GM12878 (cell line): ENCODE measurements at regions not wholly inside any gene's neighbourhood (a gene's known extent, or its start where the extent isn't known, plus 50 kb on each side); places are given as distances from the start of the nearest gene placed in this dataset.

ENCODE experiments used
- ATAC-seq: fragments of 200-7000 bp; cut with Tn5 transposase; 3 replicates; pipeline ENCODE4 v1.9.1; 2020; ENCODE audit warnings: mild to moderate bottlenecking, moderate library complexity
- BruUV-seq: library from RNA; stranded (reverse); fragments of 400-500 nt; replicated peaks from 2 replicates; lab custom pipeline; 2021; lab: Mats Ljungman, UMichigan
- CTCF ChIA-PET: fragments of 300-600 bp; sonication (Branson Sonifier 250); formaldehyde crosslinking; extraction: SDS; loops from one replicate; lab custom pipeline; 2021; ENCODE audit warnings: inconsistent platforms; lab: Yijun Ruan, JAX
- POLR2A ChIA-PET: fragments of 350-600 bp; formaldehyde crosslinking; extraction: SDS; loops from one replicate; lab custom pipeline; 2021; ENCODE audit warnings: inconsistent platforms; lab: Charles Lee
- RAD21 ChIA-PET: fragments of 300-600 bp; sonication (Branson Sonifier 250); formaldehyde crosslinking; loops from one replicate; lab custom pipeline; 2023; ENCODE audit warnings: antibody characterized with exemption; ENCODE audit not compliant: unreplicated experiment; lab: Charles Lee
- SMC1A ChIA-PET: fragments of 300-600 bp; sonication (Branson Sonifier 250); formaldehyde crosslinking; loops from one replicate; lab custom pipeline; 2023; ENCODE audit not compliant: unreplicated experiment, uncharacterized antibody; lab: Charles Lee
- DNase-seq: peaks from one replicate; pipeline ENCODE4 v3.0.0-alpha.2; 2011; ENCODE audit warnings: low read depth, low spot score
- FAIRE-seq: peaks from 3 replicates; lab custom pipeline; 2011; peaks lifted over from hg19 to GRCh38; lab: Jason Lieb, UNC
- H2AFZ ChIP-seq: 2 replicates; pipeline ENCODE4 v1.6.0; 2011; ENCODE audit warnings: low read depth, low read length, control low read depth; ENCODE audit not compliant: control insufficient read depth
- H3K27ac ChIP-seq: 2 replicates; pipeline ENCODE4 v1.5.1; 2011; ENCODE audit warnings: control low read depth; ENCODE audit not compliant: control insufficient read depth, insufficient read depth
- H3K27me3 ChIP-seq, 2 experiments: replicated peaks in 1 of 2; 2 replicates each; pipeline versions ENCODE4 v1.6.0 to v1.6.1; 2011; ENCODE audit warnings: low read length in 1 of 2; ENCODE audit not compliant: control insufficient read depth in 2 of 2, insufficient read depth in 2 of 2
- H3K36me3 ChIP-seq, 2 experiments: 2 replicates each; pipeline ENCODE4 v1.5.1; 2011; ENCODE audit warnings: low read length in 1 of 2; ENCODE audit not compliant: control insufficient read depth in 2 of 2, insufficient read depth in 2 of 2
- H3K4me1 ChIP-seq: 2 replicates; pipeline ENCODE4 v1.6.1; 2011; ENCODE audit warnings: mild to moderate bottlenecking, low read length, moderate library complexity, mixed read lengths; ENCODE audit not compliant: control insufficient read depth, insufficient read depth
- H3K4me2 ChIP-seq: 2 replicates; pipeline ENCODE4 v1.6.0; 2011; ENCODE audit warnings: control low read depth; ENCODE audit not compliant: control insufficient read depth, insufficient read depth
- H3K4me3 ChIP-seq: fragments of 200-600 bp; sonication (generic); 2 replicates; pipeline ENCODE4 v1.5.1; 2016
- H3K79me2 ChIP-seq: 2 replicates; pipeline ENCODE4 v1.6.0; 2011; ENCODE audit warnings: low read length; ENCODE audit not compliant: control insufficient read depth, insufficient read depth
- H3K9ac ChIP-seq: 2 replicates; pipeline ENCODE4 v1.8.0; 2011; ENCODE audit warnings: low read length, control low read depth, mixed read lengths; ENCODE audit not compliant: control insufficient read depth, insufficient read depth
- H3K9me3 ChIP-seq: replicated peaks from 3 replicates; pipeline ENCODE4 v1.5.1; 2011; ENCODE audit warnings: mild to moderate bottlenecking, low read length; ENCODE audit not compliant: control insufficient read depth, insufficient read depth
- H4K20me1 ChIP-seq: 2 replicates; pipeline ENCODE4 v1.6.0; 2011; ENCODE audit not compliant: control insufficient read depth, insufficient read depth
- CBX5 ChIP-seq: sonication (generic); IDR thresholded peaks from 2 replicates; pipeline ENCODE4 v1.6.1; 2016; ENCODE audit warnings: low read depth, moderate library complexity, mild to moderate bottlenecking, inconsistent platforms
- CHD4 ChIP-seq: fragments of 200-600 bp; sonication (generic); IDR thresholded peaks from 2 replicates; pipeline ENCODE4 v1.6.1; 2016; ENCODE audit warnings: mild to moderate bottlenecking
- KAT2A ChIP-seq: conservative IDR thresholded peaks from 2 replicates; pipeline ENCODE4 v1.6.1; 2011; ENCODE audit warnings: low read depth, low read length; ENCODE audit not compliant: control insufficient read depth
- MEF2A ChIP-seq: IDR thresholded peaks from 2 replicates; pipeline ENCODE4 v1.6.1; 2011; ENCODE audit warnings: low read depth, mild to moderate bottlenecking, low read length, moderate library complexity; ENCODE audit not compliant: insufficient read depth
- NR2C2 ChIP-seq: IDR thresholded peaks from 2 replicates; pipeline ENCODE4 v1.6.1; 2011; ENCODE audit warnings: borderline replicate concordance, low read depth; ENCODE audit not compliant: control insufficient read depth, insufficient read length
- PML ChIP-seq: IDR thresholded peaks from 2 replicates; pipeline ENCODE4 v1.6.1; 2012; ENCODE audit warnings: low read length, inconsistent platforms
- SIN3A ChIP-seq: IDR thresholded peaks from 2 replicates; pipeline ENCODE4 v1.6.1; 2012; ENCODE audit warnings: low read depth, low read length, improper control_type of control experiment
- SREBF2 ChIP-seq: IDR thresholded peaks from 2 replicates; pipeline ENCODE4 v1.6.1; 2012; ENCODE audit warnings: mild to moderate bottlenecking, low read length
- ZNF622 ChIP-seq: fragments of 450-650 bp; IDR thresholded peaks from 2 replicates; pipeline ENCODE4 v1.6.1; 2017; ENCODE audit warnings: mild to moderate bottlenecking, inconsistent platforms
- WGBS: methylation state at CpG from one replicate; pipeline ENCODE4 v1.1.6; 2016; ENCODE audit warnings: low lambda C conversion rate; ENCODE audit not compliant: insufficient replicate concordance, insufficient coverage; ENCODE audit errors: missing lambda C conversion rate; 5-methylcytosine and 5-hydroxymethylcytosine counted together
- in situ Hi-C: fragments of 300-500 bp; cut with MboI; formaldehyde crosslinking; loops from 9 replicates; pipeline ENCODE4 v1.14.3; 2018; ENCODE audit warnings: mixed read lengths
- intact Hi-C: fragments of 100-400 bp; cut with micrococcal nuclease; formaldehyde crosslinking; loops from one replicate; pipeline ENCODE4 v1.14.2; 2022; ENCODE audit not compliant: unreplicated experiment
- TF ChIP-seq, protein P1 (sequence below): IDR thresholded peaks from 2 replicates; pipeline ENCODE4 v1.6.1; 2012; ENCODE audit warnings: mild to moderate bottlenecking, low read depth, low read length
- TF ChIP-seq, protein P2 (sequence below): IDR thresholded peaks from 2 replicates; pipeline ENCODE4 v1.6.1; 2012; ENCODE audit warnings: low read depth, low read length, improper control_type of control experiment
- TF ChIP-seq, protein P3 (sequence below): fragments of 450-650 bp; IDR thresholded peaks from 2 replicates; pipeline ENCODE4 v1.6.1; 2017; ENCODE audit warnings: antibody characterized with exemption, mild to moderate bottlenecking, moderate library complexity

DNA sequence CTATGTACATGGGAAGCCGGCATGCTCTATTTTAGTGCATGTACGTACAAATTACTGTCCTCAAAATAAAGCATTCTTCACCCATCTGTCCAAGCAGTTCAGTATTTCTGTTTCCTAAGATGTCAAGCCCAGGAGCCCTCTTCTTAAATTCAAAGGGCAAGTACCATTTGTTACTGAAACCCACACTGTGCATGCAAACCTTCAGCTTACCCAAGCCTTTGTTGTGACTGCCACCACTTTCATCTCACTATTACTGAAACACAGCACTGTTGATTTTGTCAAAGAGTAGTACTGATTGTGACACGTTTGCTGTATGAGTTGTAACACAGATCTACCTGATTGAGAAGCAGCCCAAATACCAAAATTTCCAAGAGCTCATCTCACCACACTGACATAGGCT is 390.4 kb upstream of the IZUMO3 start:
- FAIRE-seq (no peak), ATAC-seq (peak; percentile 72), DNase-seq (no peak)
- Histone ChIP-seq H3K4me3 (no peak overlapping the region), H3K9ac (no peak overlapping the region), H3K27me3 (no peaks in the 10 kb centered on the region), H3K27ac (no peak overlapping the region), H3K36me3 (no peaks in the 10 kb centered on the region), H3K4me2 (no peak overlapping the region), H3K9me3 (no peaks in the 10 kb centered on the region), H2AFZ (no peak overlapping the region), H3K79me2 (no peaks in the 10 kb centered on the region), H4K20me1 (no peaks in the 10 kb centered on the region), H3K4me1 (no peaks in the 10 kb centered on the region)
- RAD21 ChIA-PET: no interaction called here
- 19% methylated on average over 3 of the region's 3 CpGs for WGBS
- TF ChIP-seq KAT2A: no peak
- TF ChIP-seq, protein P1, sequence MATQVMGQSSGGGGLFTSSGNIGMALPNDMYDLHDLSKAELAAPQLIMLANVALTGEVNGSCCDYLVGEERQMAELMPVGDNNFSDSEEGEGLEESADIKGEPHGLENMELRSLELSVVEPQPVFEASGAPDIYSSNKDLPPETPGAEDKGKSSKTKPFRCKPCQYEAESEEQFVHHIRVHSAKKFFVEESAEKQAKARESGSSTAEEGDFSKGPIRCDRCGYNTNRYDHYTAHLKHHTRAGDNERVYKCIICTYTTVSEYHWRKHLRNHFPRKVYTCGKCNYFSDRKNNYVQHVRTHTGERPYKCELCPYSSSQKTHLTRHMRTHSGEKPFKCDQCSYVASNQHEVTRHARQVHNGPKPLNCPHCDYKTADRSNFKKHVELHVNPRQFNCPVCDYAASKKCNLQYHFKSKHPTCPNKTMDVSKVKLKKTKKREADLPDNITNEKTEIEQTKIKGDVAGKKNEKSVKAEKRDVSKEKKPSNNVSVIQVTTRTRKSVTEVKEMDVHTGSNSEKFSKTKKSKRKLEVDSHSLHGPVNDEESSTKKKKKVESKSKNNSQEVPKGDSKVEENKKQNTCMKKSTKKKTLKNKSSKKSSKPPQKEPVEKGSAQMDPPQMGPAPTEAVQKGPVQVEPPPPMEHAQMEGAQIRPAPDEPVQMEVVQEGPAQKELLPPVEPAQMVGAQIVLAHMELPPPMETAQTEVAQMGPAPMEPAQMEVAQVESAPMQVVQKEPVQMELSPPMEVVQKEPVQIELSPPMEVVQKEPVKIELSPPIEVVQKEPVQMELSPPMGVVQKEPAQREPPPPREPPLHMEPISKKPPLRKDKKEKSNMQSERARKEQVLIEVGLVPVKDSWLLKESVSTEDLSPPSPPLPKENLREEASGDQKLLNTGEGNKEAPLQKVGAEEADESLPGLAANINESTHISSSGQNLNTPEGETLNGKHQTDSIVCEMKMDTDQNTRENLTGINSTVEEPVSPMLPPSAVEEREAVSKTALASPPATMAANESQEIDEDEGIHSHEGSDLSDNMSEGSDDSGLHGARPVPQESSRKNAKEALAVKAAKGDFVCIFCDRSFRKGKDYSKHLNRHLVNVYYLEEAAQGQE: no peak
- intact Hi-C loops: no loop called here
- CTCF ChIA-PET: no interaction called here
- in situ Hi-C loops: no loop called here
- BruUV-seq: no TSS peak
- POLR2A ChIA-PET: no interaction called here
- SMC1A ChIA-PET: interaction anchor here (0.8 kb wide), 1 partner anchor 101 kb away, joined by 3 read pairs; no protein-coding TSS in a partner anchor

DNA sequence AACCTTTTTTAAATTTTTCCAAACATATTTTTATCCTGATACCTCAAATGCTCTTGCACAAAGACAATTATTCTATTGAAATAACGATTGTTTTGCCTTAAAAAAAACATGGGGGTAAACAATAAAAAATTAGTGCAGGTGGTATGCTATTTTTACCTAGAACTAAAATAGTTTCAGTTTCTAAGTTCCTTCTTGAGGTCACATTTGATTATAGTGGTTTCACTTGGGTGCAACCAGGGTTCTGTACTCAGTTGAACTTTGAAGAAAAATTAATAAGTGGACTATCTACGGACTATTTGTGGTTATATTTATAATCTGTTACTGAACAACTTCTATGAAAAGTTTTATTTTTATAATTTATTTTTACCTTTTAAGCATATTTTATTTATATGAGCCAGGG is 387.1 kb upstream of the IZUMO3 start:
- intact Hi-C loops: no loop called here
- no peaks in the 10 kb centered on the region for H3K9me3 ChIP-seq
- DNase-seq: no peak
- in situ Hi-C loops: no loop called here
- ChIA-PET RAD21 (no interaction called here), POLR2A (no interaction called here), CTCF (no interaction called here), SMC1A (no interaction called here)
- no peaks in the 10 kb centered on the region for H4K20me1 ChIP-seq
- no peaks in the 10 kb centered on the region for H3K79me2 ChIP-seq
- no peaks in the 10 kb centered on the region for H3K4me1 ChIP-seq
- no peak overlapping the region for H3K4me2 ChIP-seq
- H3K27ac ChIP-seq: no peak overlapping the region
- no peaks in the 10 kb centered on the region for H3K27me3 ChIP-seq
- ATAC-seq: peak; percentile 72
- H2AFZ ChIP-seq: no peak overlapping the region
- FAIRE-seq: no peak
- WGBS: 0% methylated on average over 2 of the region's 2 CpGs
- no TSS peak for BruUV-seq
- H3K36me3 ChIP-seq: no peaks in the 10 kb centered on the region
- no peak overlapping the region for H3K4me3 ChIP-seq
- no peak overlapping the region for H3K9ac ChIP-seq
- no peak for TF ChIP-seq ZNF622
- no peak for TF ChIP-seq NR2C2
- TF ChIP-seq PML: no peak
- no peak for TF ChIP-seq SIN3A
- TF ChIP-seq CHD4: no peak
- TF ChIP-seq, protein P2, sequence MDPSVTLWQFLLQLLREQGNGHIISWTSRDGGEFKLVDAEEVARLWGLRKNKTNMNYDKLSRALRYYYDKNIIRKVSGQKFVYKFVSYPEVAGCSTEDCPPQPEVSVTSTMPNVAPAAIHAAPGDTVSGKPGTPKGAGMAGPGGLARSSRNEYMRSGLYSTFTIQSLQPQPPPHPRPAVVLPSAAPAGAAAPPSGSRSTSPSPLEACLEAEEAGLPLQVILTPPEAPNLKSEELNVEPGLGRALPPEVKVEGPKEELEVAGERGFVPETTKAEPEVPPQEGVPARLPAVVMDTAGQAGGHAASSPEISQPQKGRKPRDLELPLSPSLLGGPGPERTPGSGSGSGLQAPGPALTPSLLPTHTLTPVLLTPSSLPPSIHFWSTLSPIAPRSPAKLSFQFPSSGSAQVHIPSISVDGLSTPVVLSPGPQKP: no peak
- TF ChIP-seq SREBF2: no peak
- TF ChIP-seq, protein P3, sequence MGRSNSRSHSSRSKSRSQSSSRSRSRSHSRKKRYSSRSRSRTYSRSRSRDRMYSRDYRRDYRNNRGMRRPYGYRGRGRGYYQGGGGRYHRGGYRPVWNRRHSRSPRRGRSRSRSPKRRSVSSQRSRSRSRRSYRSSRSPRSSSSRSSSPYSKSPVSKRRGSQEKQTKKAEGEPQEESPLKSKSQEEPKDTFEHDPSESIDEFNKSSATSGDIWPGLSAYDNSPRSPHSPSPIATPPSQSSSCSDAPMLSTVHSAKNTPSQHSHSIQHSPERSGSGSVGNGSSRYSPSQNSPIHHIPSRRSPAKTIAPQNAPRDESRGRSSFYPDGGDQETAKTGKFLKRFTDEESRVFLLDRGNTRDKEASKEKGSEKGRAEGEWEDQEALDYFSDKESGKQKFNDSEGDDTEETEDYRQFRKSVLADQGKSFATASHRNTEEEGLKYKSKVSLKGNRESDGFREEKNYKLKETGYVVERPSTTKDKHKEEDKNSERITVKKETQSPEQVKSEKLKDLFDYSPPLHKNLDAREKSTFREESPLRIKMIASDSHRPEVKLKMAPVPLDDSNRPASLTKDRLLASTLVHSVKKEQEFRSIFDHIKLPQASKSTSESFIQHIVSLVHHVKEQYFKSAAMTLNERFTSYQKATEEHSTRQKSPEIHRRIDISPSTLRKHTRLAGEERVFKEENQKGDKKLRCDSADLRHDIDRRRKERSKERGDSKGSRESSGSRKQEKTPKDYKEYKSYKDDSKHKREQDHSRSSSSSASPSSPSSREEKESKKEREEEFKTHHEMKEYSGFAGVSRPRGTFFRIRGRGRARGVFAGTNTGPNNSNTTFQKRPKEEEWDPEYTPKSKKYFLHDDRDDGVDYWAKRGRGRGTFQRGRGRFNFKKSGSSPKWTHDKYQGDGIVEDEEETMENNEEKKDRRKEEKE: no peak
- TF ChIP-seq MEF2A: 0 out of 2 replicates have a peak, but pooled peaks have one; percentile 28
- no peak for TF ChIP-seq CBX5
